SIG-M5 treated with dmso at 0.1 percent for 504 hours (cell line): ENCODE measurements at regions not wholly inside any gene's neighbourhood (a gene's known extent, or its start where the extent isn't known, plus 50 kb on each side); places are given as distances from the start of the nearest gene placed in this dataset.
"Not testable (repeated sequence)": the region's sequence is repeated elsewhere in the genome, so short reads cannot be mapped to it uniquely, and the experiment has no call there.

ENCODE experiments used
- DNase-seq: peaks from one replicate; lab custom pipeline; 2025; ENCODE audit not compliant: unreplicated experiment; lab: John Stamatoyannopoulos, UW

- no peak for DNase-seq
Measured at GRCh38 chr10:118913825-118914224, 115.7 kb upstream of the NANOS1 start.

- DNase-seq: no peak
Measured at GRCh38 chr10:118914629-118915028, 114.9 kb upstream of the NANOS1 start.

- DNase-seq: no peak
Measured at GRCh38 chr10:118915161-118915560, 114.4 kb upstream of the NANOS1 start.

- DNase-seq: no peak
Measured at GRCh38 chr10:118916777-118917176, 112.7 kb upstream of the NANOS1 start.

- no peak for DNase-seq
Measured at GRCh38 chr10:118917701-118918100, 111.8 kb upstream of the NANOS1 start.

- DNase-seq: no peak
Measured at GRCh38 chr10:118918116-118918515, 111.4 kb upstream of the NANOS1 start.

DNA sequence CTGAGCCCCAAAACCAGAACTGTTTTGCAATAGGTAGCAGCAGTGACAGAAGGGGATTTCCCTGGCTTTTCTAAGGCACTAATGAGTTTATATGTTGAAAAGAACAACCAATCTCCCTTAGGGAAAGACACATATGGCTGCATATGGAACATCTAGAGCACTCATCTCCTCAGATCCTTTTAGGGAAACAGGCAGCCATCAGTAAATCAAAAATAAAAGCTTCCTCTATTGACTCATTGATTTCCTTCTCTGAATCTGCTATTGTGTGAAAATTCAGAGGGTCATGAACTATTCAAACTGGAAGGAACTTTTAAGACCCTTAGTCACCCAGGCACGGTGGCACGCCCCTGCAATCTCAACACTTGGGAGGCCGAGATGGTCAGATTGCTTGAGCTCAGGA lies 110.9 kb upstream of the NANOS1 start:
- DNase-seq: no peak

- no peak for DNase-seq
Measured at GRCh38 chr10:118920206-118920605, 109.3 kb upstream of the NANOS1 start.

- no peak for DNase-seq
Measured at GRCh38 chr10:118922226-118922625, 107.3 kb upstream of the NANOS1 start.

DNA sequence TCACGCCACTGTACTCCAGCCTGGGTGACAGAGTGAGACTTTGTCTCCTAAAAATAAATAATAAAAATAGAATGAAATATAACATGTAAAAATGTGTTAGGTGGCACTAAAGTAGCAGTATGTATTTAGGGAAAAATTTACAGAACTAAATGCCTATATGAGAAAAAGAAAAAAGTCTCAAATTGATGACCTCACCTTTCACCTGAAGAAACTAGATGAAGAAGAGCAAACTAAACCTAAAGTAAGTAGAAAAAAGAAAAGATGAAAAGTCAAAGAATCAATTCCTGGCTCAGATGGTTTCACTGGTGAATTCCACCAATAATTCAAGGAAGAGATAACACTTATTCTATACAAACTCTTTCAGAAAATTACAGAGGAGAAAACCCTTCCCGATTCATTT lies 106.5 kb upstream of the NANOS1 start:
- no peak for DNase-seq

DNA sequence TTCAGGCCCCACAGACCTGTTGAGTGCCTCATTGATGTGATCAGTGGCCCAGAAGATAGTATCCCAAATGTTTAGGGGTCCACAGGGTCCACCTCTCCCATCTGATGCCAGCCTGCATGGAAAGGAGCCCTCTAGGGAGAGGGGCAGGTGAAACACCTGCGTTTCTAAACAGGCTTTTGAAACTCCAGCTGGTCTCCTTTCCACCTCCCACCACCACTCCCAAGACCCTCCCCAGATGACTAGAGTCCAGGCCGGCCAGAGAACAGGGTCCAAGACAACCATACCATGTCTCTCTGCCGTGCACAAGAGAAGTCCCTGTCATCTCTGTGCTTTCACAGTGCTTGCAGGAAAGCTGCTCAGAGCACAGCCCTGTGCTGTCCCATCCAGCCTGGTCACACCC lies 105.0 kb upstream of the NANOS1 start:
- no peak for DNase-seq

- DNase-seq: no peak
Measured at GRCh38 chr10:118925404-118926071, 104.0 kb upstream of the NANOS1 start.

DNA sequence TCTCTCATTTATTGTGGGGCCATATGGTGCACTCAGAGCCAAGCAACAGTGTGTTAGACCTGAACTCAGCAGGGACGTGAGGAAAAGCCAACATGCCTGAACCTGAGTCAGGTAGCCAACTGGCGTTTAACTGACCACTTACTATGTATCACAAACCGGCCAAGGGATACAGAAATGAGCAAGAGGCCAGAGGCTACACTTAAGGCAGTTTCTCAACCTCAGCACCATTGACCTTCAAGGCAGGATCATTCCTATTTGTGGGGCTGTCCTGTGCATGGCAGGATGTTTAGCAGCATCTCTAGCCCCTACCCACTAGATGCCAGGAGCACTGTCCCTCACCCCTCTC lies 103.5 kb upstream of the NANOS1 start:
- no peak for DNase-seq

- DNase-seq: no peak
Measured at GRCh38 chr10:118926441-118926840, 103.1 kb upstream of the NANOS1 start.

- DNase-seq: no peak
Measured at GRCh38 chr10:118926903-118927302, 102.6 kb upstream of the NANOS1 start.

- DNase-seq: no peak
Measured at GRCh38 chr10:118927321-118927720, 102.2 kb upstream of the NANOS1 start.

DNA sequence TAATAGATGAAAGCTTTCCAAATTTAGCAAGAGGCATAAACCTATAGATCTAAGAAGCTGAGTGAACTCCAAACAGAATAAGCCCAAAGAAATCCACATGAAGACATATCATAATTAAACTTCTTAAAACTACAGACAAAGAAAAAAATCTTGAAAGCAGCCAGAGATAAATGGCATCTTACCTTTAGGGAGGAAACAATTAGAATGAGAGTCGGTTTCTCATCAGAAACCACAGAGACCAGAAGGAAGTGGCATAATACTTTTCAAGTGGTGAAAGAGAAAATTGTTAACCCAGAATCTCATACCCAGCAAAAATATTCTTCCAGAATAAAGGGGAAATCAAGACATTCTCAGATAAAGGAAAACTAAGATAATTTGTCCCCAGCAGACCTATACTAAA lies 98.9 kb upstream of the NANOS1 start:
- no peak for DNase-seq

GRCh38 chr10:118931436-118931835 lies 98.1 kb upstream of the NANOS1 start:
- DNase-seq: no peak

- DNase-seq: not testable (repeated sequence)
Measured at GRCh38 chr10:118932154-118932553, 97.4 kb upstream of the NANOS1 start.

DNA sequence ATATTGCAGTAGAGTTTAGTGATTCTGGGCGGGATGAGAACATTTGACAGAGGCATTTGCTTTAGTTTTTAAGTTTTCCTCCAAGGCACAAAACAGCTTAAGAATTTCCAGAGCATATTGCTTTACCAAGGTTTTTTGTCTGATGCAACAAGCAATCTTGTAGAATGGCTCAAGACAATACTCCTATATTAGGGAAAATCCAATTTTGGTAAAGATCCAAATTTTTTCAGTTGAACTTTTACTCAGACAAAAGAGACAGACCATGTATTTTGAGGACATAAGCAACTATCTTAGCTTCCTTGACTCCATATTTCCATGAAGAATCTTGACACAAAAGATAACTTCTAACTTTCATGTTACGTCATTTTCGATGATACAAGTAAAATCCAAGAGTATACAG lies 92.3 kb upstream of the NANOS1 start:
- no peak for DNase-seq

GRCh38 chr10:118939211-118940007 lies 90.1 kb upstream of the NANOS1 start:
- DNase-seq: no peak

DNA sequence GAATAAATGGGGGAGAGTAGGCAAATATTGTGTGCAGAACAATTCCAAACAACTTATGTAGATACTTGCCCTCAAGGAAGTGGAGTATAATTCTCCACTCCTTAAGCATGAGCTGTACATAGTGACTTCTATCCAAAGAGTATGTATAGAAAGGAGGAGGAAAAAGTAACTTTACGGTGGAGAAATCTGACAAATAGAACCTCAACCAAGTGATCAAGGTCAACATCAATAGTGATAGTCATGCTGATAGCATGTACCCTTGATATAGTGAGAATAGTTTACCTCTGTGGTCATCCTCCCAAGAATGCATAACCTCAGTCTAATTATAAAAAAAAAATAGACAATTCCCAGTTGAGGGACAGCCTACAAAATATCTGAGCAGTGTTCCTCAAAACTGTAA lies 89.1 kb upstream of the NANOS1 start:
- no peak for DNase-seq

- no peak for DNase-seq
Measured at GRCh38 chr10:118943253-118943652, 86.3 kb upstream of the NANOS1 start.
